GM19452 (cell line): ENCODE measurements at regions not wholly inside any gene's neighbourhood (a gene's known extent, or its start where the extent isn't known, plus 50 kb on each side); places are given as distances from the start of the nearest gene placed in this dataset.

Experiments
- ATAC-seq: cut with Tn5 transposase; IDR thresholded peaks from one replicate; pipeline ENCODE4 v1.9.1; 2021; ENCODE audit not compliant: unreplicated experiment

- no peak for ATAC-seq
Measured at GRCh38 chr18:47758000-47758399, 172.5 kb downstream of the SMAD2 start.

- ATAC-seq = no peak
Measured at GRCh38 chr18:47756364-47757016, 174.0 kb downstream of the SMAD2 start.

- no peak for ATAC-seq
Measured at GRCh38 chr18:47755102-47755456, 175.4 kb downstream of the SMAD2 start.

- no peak for ATAC-seq
Measured at GRCh38 chr18:47754311-47755101, 176.0 kb downstream of the SMAD2 start.

GRCh38 chr18:47752796-47753645 lies 177.4 kb downstream of the SMAD2 start:
- ATAC-seq = no peak

- no peak for ATAC-seq
Measured at GRCh38 chr18:47750889-47751423, 179.5 kb downstream of the SMAD2 start.

- no peak for ATAC-seq
Measured at GRCh38 chr18:47749600-47749973, 180.9 kb downstream of the SMAD2 start.

GRCh38 chr18:47748847-47749599 lies 181.4 kb downstream of the SMAD2 start:
- peak; percentile 89 for ATAC-seq

GRCh38 chr18:47748093-47748796 lies 182.2 kb downstream of the SMAD2 start:
- no peak for ATAC-seq

GRCh38 chr18:47747260-47747795 lies 183.1 kb downstream of the SMAD2 start:
- ATAC-seq = no peak

- ATAC-seq = no peak
Measured at GRCh38 chr18:47746615-47747014, 183.8 kb downstream of the SMAD2 start.

GRCh38 chr18:47745227-47745626 lies 185.2 kb downstream of the SMAD2 start:
- no peak for ATAC-seq

GRCh38 chr18:47737956-47738355 lies 192.5 kb downstream of the SMAD2 start:
- no peak for ATAC-seq

GRCh38 chr18:47737198-47737830 lies 193.1 kb downstream of the SMAD2 start:
- ATAC-seq = no peak

GRCh38 chr18:47736376-47737140 lies 193.9 kb downstream of the SMAD2 start:
- no peak for ATAC-seq

- ATAC-seq = no peak
Measured at GRCh38 chr18:47735041-47735702, 195.3 kb downstream of the SMAD2 start.

GRCh38 chr18:47731276-47731675 lies 199.2 kb downstream of the SMAD2 start:
- no peak for ATAC-seq

- ATAC-seq = no peak
Measured at GRCh38 chr18:47730795-47731194, 199.7 kb downstream of the SMAD2 start.
